GM10266 (cell line): ENCODE measurements at regions not wholly inside any gene's neighbourhood (a gene's known extent, or its start where the extent isn't known, plus 50 kb on each side); places are given as distances from the start of the nearest gene placed in this dataset.
"Not testable (repeated sequence)": the region's sequence is repeated elsewhere in the genome, so short reads cannot be mapped to it uniquely, and the experiment has no call there.

Experiments used
- DNase-seq: peaks from one replicate; pipeline ENCODE4 v3.0.0; 2012; ENCODE audit errors: extremely low spot score
- CTCF ChIP-seq: IDR thresholded peaks from 2 replicates; pipeline ENCODE4 v1.5.1; 2012; ENCODE audit warnings: mild to moderate bottlenecking, low read depth; ENCODE audit not compliant: control insufficient read depth, insufficient read depth; ENCODE audit errors: missing control alignments

GRCh38 chr1:163574119-163574518 lies 252.4 kb downstream of the NUF2 start:
- no peak for DNase-seq
- no peak for TF ChIP-seq CTCF

GRCh38 chr1:163580926-163581325 lies 259.2 kb downstream of the NUF2 start:
- DNase-seq, result no peak

GRCh38 chr1:163583661-163584181 lies 262.0 kb downstream of the NUF2 start:
- no peak for TF ChIP-seq CTCF
- no peak for DNase-seq

More at GRCh38 chr1:163580926-163581325, 259.2 kb downstream of the NUF2 start:
- no peak for TF ChIP-seq CTCF

GRCh38 chr1:163585796-163586195 lies 264.0 kb downstream of the NUF2 start:
- no peak for DNase-seq
- TF ChIP-seq CTCF, result no peak

GRCh38 chr1:163588796-163589195 lies 267.0 kb downstream of the NUF2 start:
- TF ChIP-seq CTCF, result no peak
- DNase-seq, result no peak

GRCh38 chr1:163589735-163590134 lies 268.0 kb downstream of the NUF2 start:
- TF ChIP-seq CTCF, result no peak
- no peak for DNase-seq

GRCh38 chr1:163591131-163591530 lies 269.4 kb downstream of the NUF2 start:
- not testable (repeated sequence) for DNase-seq

- DNase-seq, result not testable (repeated sequence)
Observed at GRCh38 chr1:163592623-163593022, 270.9 kb downstream of the NUF2 start.

- not testable (repeated sequence) for DNase-seq
Observed at GRCh38 chr1:163596106-163596505, 274.4 kb downstream of the NUF2 start.
